Nephron progenitor cell (in vitro differentiated cells): ENCODE measurements at regions not wholly inside any gene's neighbourhood (a gene's known extent, or its start where the extent isn't known, plus 50 kb on each side); places are given as distances from the start of the nearest gene placed in this dataset.

ENCODE experiments used
- DNase-seq: peaks from one replicate; pipeline ENCODE4 v3.0.0; 2021
- H3K27ac Mint-ChIP-seq: 2 replicates; pipeline ENCODE4 v1.8.0; 2021; ENCODE audit warnings: mild to moderate bottlenecking, moderate library complexity, mixed read lengths
- H3K27me3 Mint-ChIP-seq: 2 replicates; pipeline ENCODE4 v1.8.0; 2021; ENCODE audit warnings: mild to moderate bottlenecking, low read depth, mixed read lengths; ENCODE audit not compliant: poor library complexity
- H3K36me3 Mint-ChIP-seq: 2 replicates; pipeline ENCODE4 v1.8.0; 2021; ENCODE audit warnings: low read depth, mixed read lengths
- H3K4me1 Mint-ChIP-seq: 2 replicates; pipeline ENCODE4 v1.8.0; 2021; ENCODE audit warnings: mixed read lengths
- H3K4me3 Mint-ChIP-seq: 2 replicates; pipeline ENCODE4 v1.8.0; 2021; ENCODE audit warnings: mild to moderate bottlenecking, moderate library complexity, mixed read lengths
- H3K9me3 Mint-ChIP-seq: 2 replicates; pipeline ENCODE4 v1.8.0; 2021; ENCODE audit warnings: mild to moderate bottlenecking, moderate library complexity, mixed read lengths
- TF ChIP-seq, protein P1 (sequence below): fragments of 200-600 bp; sonication (generic); IDR thresholded peaks from 2 replicates; pipeline ENCODE4 v1.5.0; 2021; ENCODE audit warnings: antibody characterized with exemption

- H3K36me3 Mint-ChIP-seq = no peaks in the 10 kb centered on the region
- H3K27ac Mint-ChIP-seq = no peak overlapping the region
- H3K9me3 Mint-ChIP-seq = no peaks in the 10 kb centered on the region
Observed at GRCh38 chr13:48159401-48159800, 64.5 kb upstream of the MED4 start.

GRCh38 chr13:48158915-48159314 lies 64.0 kb upstream of the MED4 start:
- TF ChIP-seq, protein P1, sequence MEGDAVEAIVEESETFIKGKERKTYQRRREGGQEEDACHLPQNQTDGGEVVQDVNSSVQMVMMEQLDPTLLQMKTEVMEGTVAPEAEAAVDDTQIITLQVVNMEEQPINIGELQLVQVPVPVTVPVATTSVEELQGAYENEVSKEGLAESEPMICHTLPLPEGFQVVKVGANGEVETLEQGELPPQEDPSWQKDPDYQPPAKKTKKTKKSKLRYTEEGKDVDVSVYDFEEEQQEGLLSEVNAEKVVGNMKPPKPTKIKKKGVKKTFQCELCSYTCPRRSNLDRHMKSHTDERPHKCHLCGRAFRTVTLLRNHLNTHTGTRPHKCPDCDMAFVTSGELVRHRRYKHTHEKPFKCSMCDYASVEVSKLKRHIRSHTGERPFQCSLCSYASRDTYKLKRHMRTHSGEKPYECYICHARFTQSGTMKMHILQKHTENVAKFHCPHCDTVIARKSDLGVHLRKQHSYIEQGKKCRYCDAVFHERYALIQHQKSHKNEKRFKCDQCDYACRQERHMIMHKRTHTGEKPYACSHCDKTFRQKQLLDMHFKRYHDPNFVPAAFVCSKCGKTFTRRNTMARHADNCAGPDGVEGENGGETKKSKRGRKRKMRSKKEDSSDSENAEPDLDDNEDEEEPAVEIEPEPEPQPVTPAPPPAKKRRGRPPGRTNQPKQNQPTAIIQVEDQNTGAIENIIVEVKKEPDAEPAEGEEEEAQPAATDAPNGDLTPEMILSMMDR = no peak
- Mint-ChIP-seq H3K36me3 (no peaks in the 10 kb centered on the region), H3K9me3 (no peaks in the 10 kb centered on the region), H3K4me1 (peaks cover 18% of the 10 kb centered on the region), H3K4me3 (no peak overlapping the region), H3K27ac (no peak overlapping the region), H3K27me3 (no peaks in the 10 kb centered on the region)
- no peak for DNase-seq

More at GRCh38 chr13:48159401-48159800, 64.5 kb upstream of the MED4 start:
- no peak overlapping the region for H3K4me3 Mint-ChIP-seq
- DNase-seq = no peak
- H3K27me3 Mint-ChIP-seq = no peaks in the 10 kb centered on the region
- TF ChIP-seq, protein P1 = no peak
- H3K4me1 Mint-ChIP-seq = peaks cover 18% of the 10 kb centered on the region

- H3K36me3 Mint-ChIP-seq = no peaks in the 10 kb centered on the region
- H3K4me1 Mint-ChIP-seq = peaks cover 18% of the 10 kb centered on the region
- no peak overlapping the region for H3K4me3 Mint-ChIP-seq
- TF ChIP-seq, protein P1 = no peak
- H3K27me3 Mint-ChIP-seq = no peaks in the 10 kb centered on the region
- peak overlapping the region; percentile 3 for H3K27ac Mint-ChIP-seq
- H3K9me3 Mint-ChIP-seq = no peaks in the 10 kb centered on the region
- no peak for DNase-seq
Observed at GRCh38 chr13:48158290-48158689, 63.4 kb upstream of the MED4 start.

GRCh38 chr13:48156466-48156865 lies 61.6 kb upstream of the MED4 start:
- no peaks in the 10 kb centered on the region for H3K9me3 Mint-ChIP-seq
- no peak overlapping the region for H3K4me3 Mint-ChIP-seq

GRCh38 chr13:48155848-48156247 lies 60.9 kb upstream of the MED4 start:
- Mint-ChIP-seq H3K4me1 (peaks cover 18% of the 10 kb centered on the region), H3K36me3 (no peaks in the 10 kb centered on the region), H3K4me3 (no peak overlapping the region), H3K27me3 (no peaks in the 10 kb centered on the region), H3K9me3 (no peaks in the 10 kb centered on the region), H3K27ac (no peak overlapping the region)
- TF ChIP-seq, protein P1 = no peak
- no peak for DNase-seq

More at GRCh38 chr13:48156466-48156865, 61.6 kb upstream of the MED4 start:
- H3K4me1 Mint-ChIP-seq = peaks cover 18% of the 10 kb centered on the region
- DNase-seq = no peak
- no peak overlapping the region for H3K27ac Mint-ChIP-seq
- TF ChIP-seq, protein P1 = no peak
- no peaks in the 10 kb centered on the region for H3K27me3 Mint-ChIP-seq
- H3K36me3 Mint-ChIP-seq = no peaks in the 10 kb centered on the region

- Mint-ChIP-seq H3K9me3 (peaks cover 3% of the 10 kb centered on the region), H3K4me1 (peaks cover 8% of the 10 kb centered on the region), H3K27ac (no peak overlapping the region), H3K36me3 (no peaks in the 10 kb centered on the region), H3K27me3 (no peaks in the 10 kb centered on the region), H3K4me3 (no peak overlapping the region)
- DNase-seq = no peak
- TF ChIP-seq, protein P1 = no peak
Observed at GRCh38 chr13:48154671-48155070, 59.8 kb upstream of the MED4 start.
